GM12873 (cell line): ENCODE measurements at regions not wholly inside any gene's neighbourhood (a gene's known extent, or its start where the extent isn't known, plus 50 kb on each side); places are given as distances from the start of the nearest gene placed in this dataset.

ENCODE experiments used
- CTCF ChIP-seq: IDR thresholded peaks from 2 replicates; pipeline ENCODE4 v1.5.1; 2012; ENCODE audit warnings: low read depth, mild to moderate bottlenecking, moderate library complexity, low read length, control low read depth; ENCODE audit not compliant: insufficient read depth; ENCODE audit errors: missing control alignments

- TF ChIP-seq CTCF, result no peak
Measured at GRCh38 chr15:96553451-96553850, 223.0 kb downstream of the NR2F2 start.

- no peak for TF ChIP-seq CTCF
Measured at GRCh38 chr15:96553931-96554330, 223.4 kb downstream of the NR2F2 start.

GRCh38 chr15:96554541-96554940, 224.0 kb downstream of the NR2F2 start:
- TF ChIP-seq CTCF, result no peak

- no peak for TF ChIP-seq CTCF
Measured at GRCh38 chr15:96559087-96559486, 228.6 kb downstream of the NR2F2 start.

- TF ChIP-seq CTCF, result no peak
Measured at GRCh38 chr15:96559631-96560030, 229.1 kb downstream of the NR2F2 start.

GRCh38 chr15:96560246-96560895, 229.9 kb downstream of the NR2F2 start:
- no peak for TF ChIP-seq CTCF

GRCh38 chr15:96561593-96561992, 231.1 kb downstream of the NR2F2 start:
- TF ChIP-seq CTCF, result no peak
